H1 (cell line): ENCODE measurements at regions not wholly inside any gene's neighbourhood (a gene's known extent, or its start where the extent isn't known, plus 50 kb on each side); places are given as distances from the start of the nearest gene placed in this dataset.

Experiments used
- CTCF ChIA-PET: fragments of 300-600 bp; sonication (Branson Sonifier 250); formaldehyde crosslinking; loops from one replicate; lab custom pipeline; 2021; ENCODE audit not compliant: partially characterized antibody; lab: Charles Lee
- POLR2A ChIA-PET: fragments of 300-600 bp; sonication (Branson Sonifier 250); formaldehyde crosslinking; loops from one replicate; lab custom pipeline; 2021; ENCODE audit warnings: inconsistent platforms; ENCODE audit not compliant: partially characterized antibody; lab: Charles Lee
- DNase-seq, 2 experiments: peaks; one replicate each; pipeline versions ENCODE4 v3.0.0 to v3.0.0-alpha.2; 2010 to 2022; ENCODE audit warnings: low spot score in 2 of 2, low read depth in 1 of 2, mixed read lengths in 1 of 2
- FAIRE-seq: peaks from 2 replicates; lab custom pipeline; 2011; peaks lifted over from hg19 to GRCh38; lab: Jason Lieb, UNC
- H2AFZ ChIP-seq: 2 replicates; pipeline ENCODE4 v1.8.1; 2012; ENCODE audit warnings: low read length, inconsistent platforms
- H2AK5ac ChIP-seq: 2 replicates; pipeline ENCODE4 v1.6.1; 2013; ENCODE audit warnings: low read depth, low read length
- H2BK120ac ChIP-seq: replicated peaks from 2 replicates; pipeline ENCODE3; 2013; ENCODE audit warnings: low read depth, low read length, inconsistent platforms
- H2BK12ac ChIP-seq: 2 replicates; pipeline ENCODE4 v1.6.1; 2013; ENCODE audit warnings: low read depth, low read length
- H2BK15ac ChIP-seq: 2 replicates; pipeline ENCODE4 v1.6.1; 2013; ENCODE audit warnings: low read length
- H2BK20ac ChIP-seq: 2 replicates; pipeline ENCODE4 v1.6.1; 2013; ENCODE audit warnings: low read length
- H2BK5ac ChIP-seq: 2 replicates; pipeline ENCODE4 v1.6.1; 2013; ENCODE audit warnings: low read depth, low read length
- H3K14ac ChIP-seq: 2 replicates; pipeline ENCODE4 v1.6.1; 2013; ENCODE audit warnings: inconsistent platforms; ENCODE audit not compliant: insufficient read length
- H3K18ac ChIP-seq: 2 replicates; pipeline ENCODE4 v1.6.1; 2013; ENCODE audit warnings: low read length; ENCODE audit errors: extremely low read depth
- H3K23ac ChIP-seq: 2 replicates; pipeline ENCODE4 v1.6.1; 2013; ENCODE audit warnings: inconsistent platforms; ENCODE audit not compliant: insufficient read length
- H3K23me2 ChIP-seq: 2 replicates; pipeline ENCODE4 v1.6.1; 2013; ENCODE audit warnings: low read depth, low read length
- H3K27ac ChIP-seq: 2 replicates; pipeline ENCODE4 v1.6.1; 2011; ENCODE audit warnings: low read depth, low read length, inconsistent platforms
- H3K27me3 ChIP-seq, 4 experiments: replicated peaks in 1 of 4; 1 replicate in 1 of 4; 2 replicates in 3 of 4; pipeline versions ENCODE4 v1.6.1 to v1.8.1; 2011 to 2013; ENCODE audit warnings: low read length in 3 of 4, mild to moderate bottlenecking in 3 of 4, inconsistent platforms in 2 of 4, mixed read lengths in 2 of 4, moderate library complexity in 1 of 4; ENCODE audit not compliant: control insufficient read depth in 3 of 4, insufficient read depth in 3 of 4; ENCODE audit errors: extremely low read depth in 1 of 4
- H3K36me3 ChIP-seq, 4 experiments: 2 replicates each; pipeline versions ENCODE4 v1.6.1 to v1.8.1; 2011 to 2013; ENCODE audit warnings: mild to moderate bottlenecking in 4 of 4, low read length in 3 of 4, moderate library complexity in 2 of 4, control low read depth in 1 of 4, inconsistent platforms in 1 of 4; ENCODE audit not compliant: insufficient read depth in 4 of 4, control insufficient read depth in 2 of 4
- H3K4ac ChIP-seq: replicated peaks from 2 replicates; pipeline ENCODE3; 2013; ENCODE audit warnings: low read length, low read depth, mixed read lengths, inconsistent platforms; ENCODE audit not compliant: insufficient read length
- H3K4me1 ChIP-seq, 4 experiments: replicated peaks in 1 of 4; 1 replicate in 1 of 4; 2 replicates in 3 of 4; pipeline versions ENCODE4 v1.6.1 to v1.8.1; 2011 to 2013; ENCODE audit warnings: low read length in 3 of 4, inconsistent platforms in 2 of 4, mixed read lengths in 1 of 4; ENCODE audit not compliant: insufficient read depth in 4 of 4, control insufficient read depth in 3 of 4
- H3K4me2 ChIP-seq, 2 experiments: 2 replicates each; pipeline versions ENCODE4 v1.6.1 to v1.8.1; 2011 to 2013; ENCODE audit warnings: low read depth in 2 of 2, low read length in 2 of 2, control low read depth in 1 of 2, inconsistent platforms in 1 of 2, mild to moderate bottlenecking in 1 of 2; ENCODE audit not compliant: insufficient read depth in 1 of 2
- H3K4me3 ChIP-seq, 4 experiments: fragments of 200-600, 300-600 bp in 1 of 4; sonication (generic), shearing (Covaris generic), sonication (Bioruptor Twin) in 1 of 4; 2 replicates each; pipeline versions ENCODE4 v1.5.1 to v1.8.1; 2011 to 2016; ENCODE audit warnings: low read length in 4 of 4, low read depth in 3 of 4, control low read depth in 2 of 4, inconsistent platforms in 2 of 4, mild to moderate bottlenecking in 2 of 4, mixed read lengths in 1 of 4, moderate library complexity in 1 of 4; ENCODE audit not compliant: insufficient read depth in 2 of 4; ENCODE audit errors: extremely low read depth in 1 of 4
- H3K56ac ChIP-seq: replicated peaks from 2 replicates; pipeline ENCODE3; 2013; ENCODE audit warnings: low read depth, mild to moderate bottlenecking, mixed read lengths, low read length, inconsistent platforms; ENCODE audit not compliant: insufficient read length
- H3K79me1 ChIP-seq: 2 replicates; pipeline ENCODE4 v1.6.1; 2013; ENCODE audit warnings: low read depth, low read length, control low read depth
- H3K79me2 ChIP-seq, 2 experiments: 2 replicates each; pipeline versions ENCODE4 v1.6.1 to v1.8.1; 2012 to 2013; ENCODE audit warnings: low read length in 2 of 2, mild to moderate bottlenecking in 2 of 2, inconsistent platforms in 1 of 2; ENCODE audit not compliant: insufficient read depth in 2 of 2, control insufficient read depth in 1 of 2
- H3K9ac ChIP-seq, 4 experiments: replicated peaks in 1 of 4; 1 replicate in 1 of 4; 2 replicates in 3 of 4; pipeline versions ENCODE4 v1.6.1 to v1.8.1; 2011 to 2013; ENCODE audit warnings: low read depth in 3 of 4, low read length in 3 of 4, control low read depth in 2 of 4, mild to moderate bottlenecking in 2 of 4, moderate library complexity in 2 of 4, inconsistent platforms in 1 of 4; ENCODE audit errors: extremely low read depth in 1 of 4
- H3K9me3 ChIP-seq, 2 experiments: 2 replicates each; pipeline versions ENCODE4 v1.6.1 to v1.8.1; 2012 to 2013; ENCODE audit warnings: mild to moderate bottlenecking in 2 of 2, moderate library complexity in 2 of 2, control low read depth in 1 of 2, inconsistent platforms in 1 of 2, low read depth in 1 of 2, low read length in 1 of 2, mixed read lengths in 1 of 2; ENCODE audit not compliant: insufficient read depth in 2 of 2
- H4K20me1 ChIP-seq, 2 experiments: replicated peaks in 1 of 2; 2 replicates each; pipeline versions ENCODE3 to v1.8.1; 2011 to 2013; ENCODE audit warnings: inconsistent platforms in 2 of 2, low read length in 2 of 2, mild to moderate bottlenecking in 1 of 2; ENCODE audit not compliant: insufficient read depth in 2 of 2, control insufficient read depth in 1 of 2
- H4K5ac ChIP-seq: 2 replicates; pipeline ENCODE4 v1.6.1; 2013; ENCODE audit warnings: low read length, low read depth, mixed read lengths, inconsistent platforms; ENCODE audit not compliant: insufficient read length
- H4K8ac ChIP-seq: 2 replicates; pipeline ENCODE4 v1.8.0; 2013; ENCODE audit warnings: mild to moderate bottlenecking, moderate library complexity, low read length, inconsistent platforms; ENCODE audit not compliant: insufficient read depth; ENCODE audit errors: extremely low read depth
- H4K91ac ChIP-seq: replicated peaks from 2 replicates; pipeline ENCODE3; 2013; ENCODE audit warnings: low read length, mixed read lengths, inconsistent platforms; ENCODE audit not compliant: insufficient read length
- BCL11A ChIP-seq, 2 experiments: IDR thresholded peaks; one replicate each; pipeline ENCODE4 v1.6.1; 2011; ENCODE audit warnings: low read depth in 2 of 2, low read length in 2 of 2, mild to moderate bottlenecking in 2 of 2
- CBX5 ChIP-seq: fragments of 300-800, 300-1000 bp; sonication (generic); IDR thresholded peaks from 2 replicates; pipeline ENCODE4 v1.7.1; 2016; ENCODE audit warnings: antibody characterized with exemption, low read length, low read depth
- CEBPB ChIP-seq: IDR thresholded peaks from 2 replicates; pipeline ENCODE4 v1.6.1; 2012; ENCODE audit warnings: low read depth, low read length
- JUN ChIP-seq: IDR thresholded peaks from 2 replicates; pipeline ENCODE4 v1.6.1; 2011; ENCODE audit warnings: low read depth, mild to moderate bottlenecking, improper control_type of control experiment, low read length
- KDM4A ChIP-seq: IDR thresholded peaks from one replicate; pipeline ENCODE4 v1.7.1; 2012; ENCODE audit warnings: low read depth, mild to moderate bottlenecking, moderate library complexity, low read length, inconsistent platforms; ENCODE audit not compliant: severe bottlenecking
- NRF1 ChIP-seq: IDR thresholded peaks from 2 replicates; pipeline ENCODE4 v1.6.1; 2011; ENCODE audit warnings: mild to moderate bottlenecking, low read depth, low read length, improper control_type of control experiment
- RAD21 ChIP-seq, 2 experiments: IDR thresholded peaks in 1 of 2; conservative IDR thresholded peaks in 1 of 2; 2 replicates each; pipeline ENCODE4 v1.6.1; 2011; ENCODE audit warnings: low read depth in 2 of 2, low read length in 2 of 2, improper control_type of control experiment in 1 of 2, inconsistent platforms in 1 of 2, mild to moderate bottlenecking in 1 of 2, moderate library complexity in 1 of 2
- SAP30 ChIP-seq: fragments of 300-600 bp; sonication (generic); IDR thresholded peaks from 2 replicates; pipeline ENCODE4 v1.7.1; 2012; ENCODE audit warnings: low read length, moderate library complexity, mild to moderate bottlenecking, inconsistent platforms; ENCODE audit not compliant: insufficient read depth, insufficient replicate concordance
- SUZ12 ChIP-seq: fragments of 200-600 bp; sonication (generic); IDR thresholded peaks from 2 replicates; pipeline ENCODE4 v1.6.1; 2012; ENCODE audit warnings: mild to moderate bottlenecking, inconsistent platforms, low read length, moderate library complexity, mixed read lengths
- TAF7 ChIP-seq: optimal IDR thresholded peaks from 2 replicates; pipeline ENCODE3; 2011; ENCODE audit warnings: low read depth, mild to moderate bottlenecking, inconsistent platforms, low read length, moderate library complexity, borderline replicate concordance
- WGBS, 2 experiments: shearing (Covaris generic) in 1 of 2; methylation state at CpG; one replicate each; pipeline versions ENCODE4 v1.1.6 to v1.1.7; 2013 to 2015; ENCODE audit warnings: low lambda C conversion rate in 2 of 2, mixed read lengths in 2 of 2, inconsistent platforms in 1 of 2, low coverage in 1 of 2, missing lambda C conversion rate in 1 of 2; ENCODE audit not compliant: insufficient replicate concordance in 2 of 2, insufficient coverage in 1 of 2, insufficient read length in 1 of 2; ENCODE audit errors: extremely low coverage in 1 of 2, missing lambda C conversion rate in 1 of 2; 5-methylcytosine and 5-hydroxymethylcytosine counted together
- TF ChIP-seq, protein P1 (sequence below), 3 experiments: IDR thresholded peaks; 1 replicate in 2 of 3; 2 replicates in 1 of 3; pipeline versions ENCODE4 v1.5.1 to v1.6.1; 2011; ENCODE audit warnings: low read length in 3 of 3, mild to moderate bottlenecking in 3 of 3, inconsistent platforms in 2 of 3, low read depth in 1 of 3, moderate library complexity in 1 of 3; ENCODE audit not compliant: insufficient read depth in 1 of 3; ENCODE audit errors: control extremely low read depth in 1 of 3

GRCh38 chr1:209155546-209155945, 428.0 kb upstream of the CAMK1G start:
- CTCF ChIA-PET = interaction anchor here (1.5 kb wide), 1 partner anchor 357 kb away, joined by 4 read pairs; no protein-coding TSS in a partner anchor
- Histone ChIP-seq H4K91ac (no peak overlapping the region), H3K36me3 (no peaks in the 10 kb centered on the region), H2BK120ac (no peak overlapping the region), H3K4me3 (peak overlapping the region in 1 of 4 experiments; percentile 9; a peak in 1 of 8 replicates), H3K27ac (no peak overlapping the region), H3K56ac (no peak overlapping the region), H2BK5ac (no peak overlapping the region), H4K5ac (no peak overlapping the region), H3K23me2 (no peaks in the 10 kb centered on the region), H2BK12ac (no peak overlapping the region), H3K4me2 (peak overlapping the region; percentile 3 to 44; a peak in 2 of 4 replicates), H3K9ac (no peak overlapping the region), H3K4me1 (peaks cover 4 to 18% (median 12%) of the 10 kb centered on the region in 4 experiments; a peak in 6 of 7 replicates), H3K18ac (no peak overlapping the region), H3K9me3 (no peaks in the 10 kb centered on the region), H3K27me3 (no peaks in the 10 kb centered on the region), H2BK20ac (no peak overlapping the region), H2BK15ac (no peak overlapping the region), H3K4ac (no peak overlapping the region), H3K23ac (no peak overlapping the region), H3K14ac (no peak overlapping the region), H4K8ac (no peak overlapping the region), H4K20me1 (no peaks in the 10 kb centered on the region), H2AFZ (no peak overlapping the region), H2AK5ac (no peak overlapping the region), H3K79me1 (no peaks in the 10 kb centered on the region), H3K79me2 (no peaks in the 10 kb centered on the region)
- peak; percentile 66 for FAIRE-seq
- POLR2A ChIA-PET = no interaction called here
- no peak for DNase-seq
- 38% methylated on average over 3 of the region's 3 CpGs; no CpG with 5 or more reads in 1 of the 2 experiments for WGBS, 2 experiments
- 0 out of 4 replicates have a peak, but pooled peaks of 1 of the 2 experiments have one; percentile 0 for TF ChIP-seq RAD21 (IDR thresholded peaks at IDR 0.05 in 1 of 2, conservative IDR thresholded peaks at IDR 0.05 in 1 of 2; ENCODE audit: low read depth in 2 of 2, low read length in 2 of 2)
- TF ChIP-seq, protein P1, sequence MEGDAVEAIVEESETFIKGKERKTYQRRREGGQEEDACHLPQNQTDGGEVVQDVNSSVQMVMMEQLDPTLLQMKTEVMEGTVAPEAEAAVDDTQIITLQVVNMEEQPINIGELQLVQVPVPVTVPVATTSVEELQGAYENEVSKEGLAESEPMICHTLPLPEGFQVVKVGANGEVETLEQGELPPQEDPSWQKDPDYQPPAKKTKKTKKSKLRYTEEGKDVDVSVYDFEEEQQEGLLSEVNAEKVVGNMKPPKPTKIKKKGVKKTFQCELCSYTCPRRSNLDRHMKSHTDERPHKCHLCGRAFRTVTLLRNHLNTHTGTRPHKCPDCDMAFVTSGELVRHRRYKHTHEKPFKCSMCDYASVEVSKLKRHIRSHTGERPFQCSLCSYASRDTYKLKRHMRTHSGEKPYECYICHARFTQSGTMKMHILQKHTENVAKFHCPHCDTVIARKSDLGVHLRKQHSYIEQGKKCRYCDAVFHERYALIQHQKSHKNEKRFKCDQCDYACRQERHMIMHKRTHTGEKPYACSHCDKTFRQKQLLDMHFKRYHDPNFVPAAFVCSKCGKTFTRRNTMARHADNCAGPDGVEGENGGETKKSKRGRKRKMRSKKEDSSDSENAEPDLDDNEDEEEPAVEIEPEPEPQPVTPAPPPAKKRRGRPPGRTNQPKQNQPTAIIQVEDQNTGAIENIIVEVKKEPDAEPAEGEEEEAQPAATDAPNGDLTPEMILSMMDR (IDR thresholded peaks at IDR 0.05; ENCODE audit: control extremely low read depth in 1 of 3, insufficient read depth in 1 of 3, low read depth in 1 of 3, low read length in 3 of 3) = no peak
- TF ChIP-seq JUN = no peak
- no peak for TF ChIP-seq BCL11A (IDR thresholded peaks at IDR 0.05; ENCODE audit: low read depth in 2 of 2, low read length in 2 of 2)
- no peak for TF ChIP-seq SAP30
- no peak for TF ChIP-seq NRF1
- TF ChIP-seq KDM4A = no peak
- no peak for TF ChIP-seq SUZ12
- TF ChIP-seq CEBPB = no peak
- TF ChIP-seq CBX5 = no peak
- TF ChIP-seq TAF7 = no peak
